ENCODE measurements at regions not wholly inside any gene's neighbourhood (a gene's known extent, or its start where the extent isn't known, plus 50 kb on each side); places are given as distances from the start of the nearest gene placed in this dataset.
"Not testable (repeated sequence)": the region's sequence is repeated elsewhere in the genome, so short reads cannot be mapped to it uniquely, and the experiment has no call there.

- no peak for DNase-seq
Measured at GRCh38 chr11:45382133-45382878, 96.2 kb upstream of the SYT13 start.

DNA sequence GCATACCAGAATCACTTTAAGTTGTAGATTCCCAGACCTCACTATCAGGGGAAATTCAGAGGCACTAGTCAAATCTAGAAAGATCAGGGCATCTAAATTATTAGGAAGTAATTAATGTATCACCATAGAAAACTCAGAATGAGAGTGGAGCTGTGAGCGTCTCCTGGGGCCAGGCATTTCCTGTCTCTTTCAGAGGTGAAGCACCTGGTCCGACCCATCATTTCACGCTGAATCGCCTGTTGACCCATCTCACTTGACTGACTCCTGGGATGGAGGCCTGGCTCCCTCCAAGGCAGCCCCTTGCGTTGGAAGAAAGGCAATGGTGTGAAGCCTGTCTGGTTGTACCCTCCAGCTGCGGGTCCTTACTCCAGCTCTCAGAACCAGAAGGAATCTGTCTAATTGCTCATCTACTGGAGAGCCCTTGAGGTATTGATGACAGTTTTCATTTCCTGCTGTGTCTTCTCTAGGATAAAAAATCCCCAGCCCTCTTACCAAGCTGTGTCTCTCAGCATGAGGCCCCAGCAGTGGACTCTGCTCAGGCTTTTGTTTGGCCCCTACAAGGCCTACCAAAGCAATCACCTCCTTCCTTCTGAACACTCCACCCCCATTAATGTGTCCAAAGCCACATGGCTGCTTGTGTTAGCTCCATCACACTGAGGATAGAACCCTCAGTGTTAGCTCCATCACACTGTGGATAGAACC lies 93.2 kb upstream of the SYT13 start:
- DNase-seq: no peak

- no peak for DNase-seq
Measured at GRCh38 chr11:45378516-45378915, 92.4 kb upstream of the SYT13 start.

- DNase-seq: no peak
Measured at GRCh38 chr11:45374653-45375059, 88.5 kb upstream of the SYT13 start.

DNA sequence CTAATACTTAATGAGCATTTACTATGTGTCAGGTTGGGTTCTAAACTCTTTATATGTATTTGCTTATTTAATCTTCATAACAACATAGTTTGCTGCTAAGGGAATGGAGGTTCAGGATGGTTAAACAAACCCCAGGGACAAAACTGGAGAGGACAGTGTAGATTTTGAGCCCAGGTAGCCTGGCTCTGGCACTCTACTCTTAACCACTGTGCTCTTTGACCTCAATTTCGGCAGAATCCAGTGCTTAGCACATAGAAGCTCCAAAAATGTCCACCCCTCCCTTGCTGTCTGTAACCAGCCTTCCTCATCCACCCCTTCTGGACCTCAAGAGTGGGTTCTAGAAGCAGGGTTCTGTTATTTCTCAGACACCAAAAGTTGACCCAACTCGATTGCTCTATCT lies 88.0 kb upstream of the SYT13 start:
- no peak for DNase-seq

DNA sequence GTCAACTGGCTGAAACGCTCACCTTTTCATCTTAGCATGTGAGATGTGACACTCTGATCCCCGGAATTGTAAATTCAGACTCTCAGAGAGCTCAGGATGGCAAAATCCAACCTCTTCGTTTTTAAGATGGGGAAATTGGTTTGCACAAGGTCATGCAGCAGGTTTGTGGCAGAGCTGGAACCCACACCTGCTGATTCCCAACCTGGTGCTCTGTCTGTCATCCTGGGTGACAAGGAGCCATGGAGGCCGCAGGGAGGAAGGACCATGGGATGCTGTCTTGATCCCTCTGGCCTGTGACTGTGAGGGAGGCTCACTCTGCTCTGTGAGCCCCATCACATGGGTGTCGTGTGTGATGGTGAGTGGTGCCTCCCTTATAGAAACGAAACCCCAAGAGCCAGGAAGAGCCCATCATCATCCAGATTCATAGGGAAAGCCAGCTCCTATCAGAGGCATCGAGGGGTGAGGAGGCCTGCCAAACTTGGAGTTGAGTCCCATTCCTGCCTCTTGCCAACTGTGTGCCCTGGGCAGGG lies 87.4 kb upstream of the SYT13 start:
- no peak for DNase-seq

DNA sequence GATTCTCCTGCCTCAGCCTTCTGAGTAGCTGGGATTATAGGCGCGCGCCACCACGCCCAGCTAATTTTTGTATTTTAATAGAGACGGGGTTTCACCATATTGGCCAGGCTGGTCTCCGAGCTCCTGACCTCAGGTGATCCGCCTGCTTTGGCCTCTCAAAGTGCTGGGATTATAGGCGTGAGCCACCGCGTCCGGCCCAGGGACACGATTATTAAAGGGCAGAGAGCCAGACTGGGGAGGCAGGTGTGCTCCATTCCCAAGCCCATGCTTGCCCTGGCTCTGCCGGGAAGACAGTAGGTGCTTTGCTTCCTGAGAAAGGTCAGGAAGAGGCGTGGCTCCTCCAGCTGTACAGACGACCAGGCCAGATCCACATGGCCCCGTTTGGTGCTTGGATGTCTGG lies 86.3 kb upstream of the SYT13 start:
- DNase-seq: not testable (repeated sequence)

DNA sequence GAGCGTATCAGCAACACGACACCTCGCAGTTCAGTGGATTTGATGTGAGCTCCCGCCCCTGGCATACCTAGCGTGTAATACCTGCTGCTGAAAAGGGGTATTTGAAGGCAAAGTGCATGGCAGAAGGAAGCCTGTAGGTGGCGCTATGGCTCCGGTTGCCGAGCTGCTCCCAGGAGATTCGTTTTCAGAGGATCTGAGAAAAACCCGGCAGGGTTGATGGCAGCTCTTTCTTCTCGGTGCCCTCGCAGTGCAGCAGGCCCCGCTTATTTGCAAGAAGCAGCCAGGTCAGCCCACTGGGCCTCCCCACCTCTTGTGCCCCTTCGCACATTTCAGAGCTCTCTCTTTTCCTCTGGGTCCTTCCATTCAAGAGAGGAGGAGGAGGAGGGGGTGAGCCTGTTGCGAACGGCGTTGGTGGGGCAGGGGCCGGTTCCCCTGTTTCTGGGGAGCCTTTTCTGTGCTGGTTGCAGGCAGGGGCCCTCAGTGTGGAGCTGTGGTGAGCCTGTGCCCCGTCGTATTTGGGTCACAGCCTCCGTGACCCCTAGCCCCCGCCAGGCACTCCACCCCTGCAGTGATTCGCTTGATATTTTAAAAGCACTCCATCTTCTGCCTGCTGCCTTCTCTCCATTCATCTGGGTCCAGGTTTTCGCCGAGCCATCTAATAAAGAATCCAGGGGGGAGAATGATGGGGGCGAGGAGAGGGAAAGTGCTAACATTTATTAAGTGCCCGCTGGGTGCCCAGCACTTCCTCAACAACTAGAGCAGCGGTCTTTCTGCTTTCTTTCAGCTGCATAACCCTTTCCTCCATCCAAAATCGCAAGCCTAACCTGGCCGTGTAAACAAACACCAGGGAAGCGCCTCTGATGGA lies 85.3 kb upstream of the SYT13 start:
- peak; percentile 51 for DNase-seq

DNA sequence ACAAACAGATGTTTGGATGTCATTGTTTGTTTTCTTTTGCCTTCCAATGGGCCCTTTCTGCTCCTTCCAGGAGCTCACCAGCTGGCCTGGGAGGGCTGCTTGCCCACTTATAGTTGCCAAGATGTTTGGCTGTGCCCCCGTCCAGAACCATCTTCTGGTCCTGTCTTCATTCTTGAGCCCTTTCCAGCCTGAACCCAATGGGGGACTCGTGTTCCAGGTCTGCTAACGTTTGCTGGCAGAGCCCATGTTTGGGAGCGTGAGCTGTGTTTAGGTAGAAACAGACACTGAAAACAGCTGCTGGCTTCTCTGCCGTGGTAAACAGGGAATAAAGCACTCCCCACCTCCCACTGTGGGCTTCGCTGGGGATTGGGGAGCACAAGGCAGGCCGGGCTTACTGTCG lies 83.2 kb upstream of the SYT13 start:
- no peak for DNase-seq

GRCh38 chr11:45368697-45369096 lies 82.6 kb upstream of the SYT13 start:
- DNase-seq: no peak

- no peak for DNase-seq
Measured at GRCh38 chr11:45366619-45367190, 80.6 kb upstream of the SYT13 start.

GRCh38 chr11:45365961-45366618 lies 79.9 kb upstream of the SYT13 start:
- DNase-seq: no peak

DNA sequence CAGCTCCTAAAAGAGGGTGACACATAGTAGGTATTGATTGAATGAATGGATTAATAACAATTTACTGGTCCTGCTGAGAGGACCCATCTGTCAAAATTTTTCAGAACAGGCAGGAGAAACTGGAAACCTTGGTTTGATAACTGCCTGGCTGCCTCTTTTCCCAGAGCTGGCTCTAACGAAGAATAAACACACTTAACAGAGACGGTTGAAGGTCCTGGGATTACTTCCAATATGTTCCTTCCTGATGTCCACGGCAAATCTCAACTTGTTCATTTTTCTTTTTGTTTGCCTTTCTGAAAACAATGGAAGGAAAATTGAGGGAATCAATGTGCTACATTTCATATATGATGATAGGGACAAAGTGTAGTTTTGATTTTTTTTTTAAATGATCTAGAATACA lies 76.5 kb upstream of the SYT13 start:
- no peak for DNase-seq

GRCh38 chr11:45361551-45361950 lies 75.4 kb upstream of the SYT13 start:
- no peak for DNase-seq

- DNase-seq: no peak
Measured at GRCh38 chr11:45355706-45356041, 69.5 kb upstream of the SYT13 start.

- peak; percentile 80 for DNase-seq
Measured at GRCh38 chr11:45354976-45355705, 69.0 kb upstream of the SYT13 start.

- DNase-seq: no peak
Measured at GRCh38 chr11:45348729-45349128, 62.6 kb upstream of the SYT13 start.

DNA sequence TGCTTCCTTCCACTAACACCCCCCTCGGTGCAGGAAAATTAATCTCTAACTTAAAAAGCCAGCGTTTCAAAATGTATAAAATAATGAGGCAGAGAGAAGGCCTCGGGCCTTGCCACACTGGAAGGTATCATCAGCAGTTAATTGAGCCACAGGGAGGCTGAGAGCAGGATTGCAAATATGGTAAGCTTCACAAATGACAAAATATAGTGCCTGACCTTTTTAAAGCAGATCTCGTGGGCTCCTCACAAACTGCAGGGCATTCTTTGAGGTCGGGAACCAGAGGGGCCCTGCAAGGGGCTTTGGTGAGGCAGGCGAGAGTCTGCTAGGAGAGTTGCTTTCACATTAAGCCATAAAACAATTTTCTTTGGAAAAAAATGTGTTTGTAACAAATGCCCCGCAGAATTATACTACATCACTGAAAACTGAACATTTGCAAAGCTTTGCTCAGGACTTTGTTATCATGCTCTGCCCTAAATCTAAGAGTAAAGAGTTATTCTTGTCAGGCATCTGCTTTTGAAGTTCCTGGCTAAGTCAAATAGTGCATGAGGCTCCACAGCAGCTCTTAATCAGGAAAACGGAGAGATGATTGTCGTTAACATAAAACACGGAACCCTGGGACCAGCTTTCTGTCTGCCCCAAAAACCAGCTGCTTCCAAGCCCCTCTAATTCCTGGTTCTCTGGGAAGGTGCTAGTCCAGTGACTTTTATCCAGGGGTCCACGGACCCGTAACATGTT lies 61.4 kb upstream of the SYT13 start:
- DNase-seq: no peak

DNA sequence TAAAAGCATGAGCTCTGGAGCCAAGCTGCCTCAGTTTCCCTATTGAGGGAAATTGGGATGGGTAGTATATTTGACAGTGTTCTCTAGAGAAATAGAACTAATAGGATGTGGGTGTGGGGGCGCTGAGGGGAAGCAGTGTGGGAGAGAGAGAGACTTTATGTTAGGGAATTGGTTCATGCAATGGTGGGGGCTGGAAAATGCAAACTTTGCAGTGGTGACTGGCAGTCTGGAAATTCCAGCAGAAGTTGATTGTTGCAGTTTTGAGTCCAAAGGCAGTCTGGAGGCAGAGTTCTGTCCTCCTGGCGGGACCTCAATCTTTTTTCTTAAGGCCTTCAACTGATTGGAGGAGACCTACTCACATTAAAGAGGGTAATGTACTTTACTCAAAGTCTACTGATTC lies 59.4 kb upstream of the SYT13 start:
- DNase-seq: no peak

- no peak for DNase-seq
Measured at GRCh38 chr11:45344028-45344427, 57.9 kb upstream of the SYT13 start.

DNA sequence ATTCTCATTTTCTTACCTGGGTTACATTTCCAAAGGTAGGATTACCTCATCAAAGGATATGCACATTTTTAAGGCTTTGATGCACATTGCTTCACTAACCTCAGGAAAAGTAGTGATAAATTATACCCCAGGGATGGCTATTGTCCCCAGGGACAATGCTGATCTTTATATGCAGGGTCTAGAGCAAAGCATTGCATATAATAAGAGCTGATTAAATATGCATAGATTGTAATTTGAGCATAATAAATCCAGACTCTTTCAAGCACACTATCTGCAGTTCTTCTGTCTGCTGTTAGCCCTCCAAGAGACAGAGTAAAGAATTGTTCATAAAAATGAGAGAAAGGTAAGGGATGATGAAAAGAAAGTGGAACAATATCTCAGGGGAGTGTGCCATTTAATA lies 57.3 kb upstream of the SYT13 start:
- no peak for DNase-seq
